ENCODE measurements at regions not wholly inside any gene's neighbourhood (a gene's known extent, or its start where the extent isn't known, plus 50 kb on each side); places are given as distances from the start of the nearest gene placed in this dataset.
"Not testable (repeated sequence)": the region's sequence is repeated elsewhere in the genome, so short reads cannot be mapped to it uniquely, and the experiment has no call there.

- DNase-seq, result no peak
Measured at GRCh38 chr2:7835151-7835550, 846.7 kb upstream of the ID2 start.

- DNase-seq, result no peak
Measured at GRCh38 chr2:7835693-7836680, 845.9 kb upstream of the ID2 start.

DNA sequence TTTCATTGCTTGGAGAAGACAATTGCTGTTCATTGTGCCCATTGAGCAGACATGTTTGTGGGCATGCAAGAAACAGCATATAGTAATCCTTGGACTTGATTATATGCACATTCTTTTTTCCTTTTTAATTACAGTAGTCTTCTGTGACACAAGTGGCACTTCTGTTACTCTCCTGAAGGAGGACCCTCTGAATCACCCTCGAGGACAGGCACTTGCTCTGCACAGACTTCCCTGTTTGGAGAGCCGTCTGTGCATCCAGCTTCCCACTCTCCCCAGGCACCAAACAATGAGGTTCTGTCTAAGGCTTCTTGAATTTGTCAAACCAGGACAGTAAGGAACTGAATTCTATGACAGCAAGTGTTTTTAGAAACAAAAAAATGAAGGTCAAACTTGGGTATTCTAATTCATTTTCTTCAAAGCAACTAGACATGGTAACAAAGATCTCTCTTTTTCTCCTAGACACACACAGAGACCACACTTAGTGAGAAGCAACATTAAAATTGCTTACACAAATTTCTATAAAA lies 844.6 kb upstream of the ID2 start:
- DNase-seq, result no peak

- DNase-seq, result no peak
Measured at GRCh38 chr2:7838669-7839068, 843.2 kb upstream of the ID2 start.

DNA sequence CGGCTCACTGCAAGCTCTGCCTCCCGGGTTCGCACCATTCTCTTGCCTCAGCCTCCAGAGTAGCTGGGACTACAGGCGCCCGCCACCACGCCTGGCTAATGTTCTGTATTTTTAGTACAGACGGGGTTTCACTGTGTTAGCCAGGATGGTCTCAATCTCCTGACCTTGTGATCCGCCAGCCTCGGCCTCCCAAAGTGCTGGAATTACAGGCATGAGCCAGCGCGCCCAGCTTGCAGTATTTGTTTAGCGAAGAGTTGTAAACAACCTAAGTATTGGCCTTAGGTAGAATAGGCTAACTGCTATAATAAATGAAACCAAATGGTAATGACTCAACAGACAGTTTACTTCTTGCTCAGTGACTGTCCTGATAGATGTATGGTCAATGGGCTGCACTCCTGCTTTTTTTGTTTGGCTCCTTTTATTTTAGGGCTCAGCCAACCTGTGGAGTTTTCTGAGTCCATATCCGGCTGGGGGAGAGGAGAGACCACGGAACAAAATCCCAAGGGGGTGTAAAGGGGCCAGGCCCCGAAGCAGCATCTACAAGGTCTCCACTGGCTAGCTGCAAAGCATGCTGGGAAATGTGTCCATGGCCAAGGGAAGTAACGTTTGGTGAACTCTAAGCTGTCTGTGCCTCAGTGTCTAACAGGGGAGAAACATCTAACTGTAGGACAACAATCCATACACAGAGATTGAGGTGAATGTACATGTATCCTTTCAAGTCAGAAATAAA lies 841.0 kb upstream of the ID2 start:
- no peak for DNase-seq

GRCh38 chr2:7841751-7842150 lies 840.1 kb upstream of the ID2 start:
- no peak for DNase-seq

DNA sequence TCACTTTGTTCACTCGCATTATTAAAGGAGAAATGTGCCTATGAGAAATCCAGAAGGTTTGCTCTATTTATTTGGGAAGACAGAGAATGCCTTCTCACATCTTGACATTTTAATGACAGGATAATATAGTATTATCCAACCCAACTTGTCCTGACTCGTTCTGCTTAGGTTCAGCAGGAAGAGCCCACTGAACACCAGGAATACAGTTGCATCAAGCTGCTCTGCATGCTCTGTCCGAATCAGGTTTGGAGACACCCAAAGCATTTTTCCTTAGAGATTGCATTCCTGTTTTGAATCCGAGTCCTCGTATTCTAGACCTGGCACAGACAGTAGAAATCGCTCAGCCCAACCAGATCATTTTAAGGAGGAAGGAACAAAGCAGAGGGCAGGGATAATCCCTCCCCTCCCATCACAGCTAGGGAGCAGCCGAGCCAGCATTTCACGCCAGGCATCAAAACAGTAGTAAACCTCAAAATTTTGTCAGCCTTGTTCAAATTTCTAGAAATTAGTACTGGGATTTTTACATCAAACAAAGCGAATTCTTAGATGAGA lies 837.4 kb upstream of the ID2 start:
- no peak for DNase-seq

DNA sequence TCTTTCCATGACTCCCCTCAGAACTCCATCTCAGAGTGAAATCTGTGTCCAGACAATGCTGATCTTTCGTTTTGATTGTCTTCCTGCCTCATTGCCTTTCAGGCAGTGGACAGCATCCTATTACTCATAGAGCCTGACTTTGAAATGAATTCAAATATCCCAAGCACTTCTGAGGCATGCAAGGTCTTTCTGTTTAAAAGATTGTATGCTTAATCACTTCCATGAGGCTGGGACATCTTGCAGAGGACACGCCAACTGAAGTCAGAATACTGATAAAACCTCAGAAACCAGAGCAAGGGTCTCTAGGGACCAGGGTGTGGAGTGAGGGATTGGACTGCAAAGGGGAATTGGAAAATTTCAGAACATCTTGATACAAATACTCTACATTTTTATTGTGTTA lies 836.5 kb upstream of the ID2 start:
- DNase-seq, result no peak

- DNase-seq, result no peak
Measured at GRCh38 chr2:7846607-7847006, 835.2 kb upstream of the ID2 start.

DNA sequence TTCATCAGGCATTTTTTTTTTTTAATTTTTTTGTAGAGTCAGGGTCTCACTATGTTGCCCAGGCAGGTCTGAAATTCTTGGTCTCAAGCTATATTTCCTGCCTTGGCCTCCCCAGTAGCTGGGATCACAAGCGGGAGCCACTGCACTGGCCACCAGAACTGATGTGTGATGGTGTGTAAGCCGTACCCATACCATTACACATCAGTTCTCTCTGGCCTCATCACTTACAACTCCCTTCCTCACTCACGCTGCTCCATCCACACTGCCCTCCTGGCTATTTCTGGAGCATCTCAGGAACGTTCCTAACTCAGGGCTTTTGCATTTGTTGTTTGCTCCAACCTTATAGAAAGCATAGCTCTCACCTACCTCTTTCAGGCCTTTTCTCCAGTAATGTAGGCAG lies 834.5 kb upstream of the ID2 start:
- no peak for DNase-seq

GRCh38 chr2:7849027-7849426 lies 832.8 kb upstream of the ID2 start:
- no peak for DNase-seq

DNA sequence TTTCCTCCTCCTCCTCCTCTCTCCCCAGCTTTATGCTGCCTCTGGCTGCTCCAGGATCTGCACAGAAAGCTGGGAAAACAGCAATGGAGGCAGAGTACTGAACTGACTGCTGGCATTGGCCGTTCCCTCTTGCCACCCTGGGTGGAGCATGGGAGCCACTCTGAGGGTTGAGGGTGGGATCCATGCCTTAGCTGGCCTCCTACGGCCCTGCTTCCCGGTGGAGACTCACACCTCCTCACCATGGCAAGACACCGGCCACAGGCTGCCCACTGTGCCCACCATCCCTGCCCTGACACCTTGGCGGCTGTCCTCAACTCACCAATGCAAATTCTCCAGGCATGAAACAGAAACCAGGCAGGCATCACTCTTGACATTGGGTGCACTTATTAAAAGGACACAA lies 832.3 kb upstream of the ID2 start:
- no peak for DNase-seq

GRCh38 chr2:7852546-7852945 lies 829.3 kb upstream of the ID2 start:
- no peak for DNase-seq

GRCh38 chr2:7857904-7858303 lies 824.0 kb upstream of the ID2 start:
- DNase-seq, result no peak

GRCh38 chr2:7858624-7859023 lies 823.2 kb upstream of the ID2 start:
- DNase-seq, result no peak

DNA sequence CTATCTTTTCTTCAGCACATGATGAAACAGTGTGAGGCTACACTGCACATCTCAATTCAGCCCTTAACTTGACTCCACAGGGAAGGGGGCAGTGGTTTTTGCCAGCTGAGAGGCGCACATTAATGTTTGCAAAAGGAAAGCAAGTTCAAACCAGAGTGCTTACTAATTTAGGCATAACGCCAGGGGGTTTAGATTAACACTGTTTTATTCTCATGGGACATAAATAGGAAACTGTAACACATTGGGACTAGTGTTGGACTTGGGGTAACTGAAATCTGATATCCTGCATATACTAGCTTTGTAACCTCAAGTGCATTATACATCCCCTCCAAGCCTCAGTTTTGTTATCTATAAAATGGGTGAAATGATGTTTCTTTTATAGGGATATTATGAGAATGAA lies 821.2 kb upstream of the ID2 start:
- no peak for DNase-seq

GRCh38 chr2:7861910-7862702 lies 819.8 kb upstream of the ID2 start:
- no peak for DNase-seq

GRCh38 chr2:7866104-7866503 lies 815.8 kb upstream of the ID2 start:
- no peak for DNase-seq

GRCh38 chr2:7866825-7867224 lies 815.0 kb upstream of the ID2 start:
- DNase-seq, result no peak

DNA sequence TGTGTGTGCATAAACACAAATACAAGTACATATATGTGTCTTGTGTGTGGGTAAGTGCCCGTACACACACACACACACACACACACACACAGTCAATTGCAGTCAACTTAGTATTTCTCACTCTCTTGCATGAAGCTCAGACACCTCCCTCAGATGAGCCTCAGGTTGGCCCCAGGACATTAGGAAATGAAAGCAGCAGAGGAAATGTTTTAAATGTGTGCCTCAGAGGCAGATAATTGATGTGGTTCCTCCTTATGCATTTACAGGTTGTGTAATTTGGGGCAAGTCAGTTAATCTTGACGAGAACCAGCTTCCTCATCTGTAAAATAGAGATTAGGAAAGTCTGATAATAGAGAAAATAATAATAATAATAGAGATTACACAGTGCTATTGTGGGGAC lies 814.0 kb upstream of the ID2 start:
- DNase-seq, result no peak

- no peak for DNase-seq
Measured at GRCh38 chr2:7868836-7869235, 813.0 kb upstream of the ID2 start.

DNA sequence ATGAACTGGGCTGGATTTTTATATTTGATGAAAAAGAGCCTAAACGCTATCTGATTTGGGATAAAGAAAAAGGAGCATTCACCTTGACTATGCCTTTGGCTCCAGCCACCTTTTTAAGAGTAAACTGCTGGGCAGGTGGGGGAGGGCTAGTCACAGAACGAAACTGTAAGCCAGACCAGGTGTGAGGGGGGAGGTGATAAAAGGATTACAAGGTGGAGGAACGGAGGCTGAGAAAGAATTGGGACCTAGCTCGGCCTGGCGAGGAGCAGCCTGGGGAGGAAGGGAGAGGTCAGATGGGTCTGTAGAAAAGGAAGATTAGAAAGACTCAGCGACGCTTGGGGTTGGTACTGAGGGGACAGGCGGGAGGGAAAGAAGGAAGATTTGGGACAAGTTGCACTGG lies 805.4 kb upstream of the ID2 start:
- not testable (repeated sequence) for DNase-seq

DNA sequence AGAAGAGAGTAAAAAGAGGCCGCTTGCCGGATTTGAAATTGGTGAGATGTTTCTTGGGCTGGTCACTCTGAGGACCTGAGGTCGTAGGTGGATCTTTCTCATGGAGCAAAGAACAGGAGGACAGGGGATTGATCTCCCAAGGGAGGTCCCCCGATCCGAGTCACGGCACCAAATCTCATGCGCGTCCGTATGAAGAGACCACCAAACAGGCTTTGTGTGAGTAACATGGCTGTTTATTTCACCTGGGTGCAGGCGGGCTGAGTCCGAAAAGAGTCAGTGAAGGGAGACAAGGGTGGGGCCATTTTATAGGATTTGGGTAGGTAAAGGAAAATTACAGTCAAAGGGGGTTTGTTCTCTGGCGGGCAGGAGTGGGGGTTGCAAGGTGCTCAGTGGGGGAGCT lies 803.6 kb upstream of the ID2 start:
- not testable (repeated sequence) for DNase-seq
